Activated CD8-positive, alpha-beta memory T cell treated with anti-CD3 and anti-CD28 coated beads, Interleukin-2, amount 10 ng/mL, durations not matched to agents 7 days and 5 days (primary cell): ENCODE measurements at regions not wholly inside any gene's neighbourhood (a gene's known extent, or its start where the extent isn't known, plus 50 kb on each side); places are given as distances from the start of the nearest gene placed in this dataset.

Experiments
- ATAC-seq: fragments of 150-1000 bp; cut with Tn5 transposase; one replicate; pipeline ENCODE4 v1.10.0; 2021; ENCODE audit warnings: moderate library complexity
- CTCF ChIA-PET: fragments of 350-600 bp; sonication (Branson Sonifier 250); formaldehyde crosslinking; loops from one replicate; lab custom pipeline; 2021; ENCODE audit warnings: antibody characterized with exemption; lab: Charles Lee
- DNase-seq: peaks from one replicate; pipeline ENCODE4 v3.0.0-alpha.2; 2020
- H3K27ac Mint-ChIP-seq: one replicate; pipeline ENCODE4 v1.8.0; 2021; ENCODE audit warnings: mild to moderate bottlenecking, mixed read lengths
- H3K27me3 Mint-ChIP-seq: one replicate; pipeline ENCODE4 v1.8.0; 2021; ENCODE audit warnings: mixed read lengths
- H3K36me3 Mint-ChIP-seq: one replicate; pipeline ENCODE4 v1.8.0; 2021; ENCODE audit warnings: mild to moderate bottlenecking, mixed read lengths
- H3K4me1 Mint-ChIP-seq: one replicate; pipeline ENCODE4 v1.8.0; 2021; ENCODE audit warnings: mixed read lengths
- H3K4me3 Mint-ChIP-seq: one replicate; pipeline ENCODE4 v1.8.0; 2021; ENCODE audit warnings: mild to moderate bottlenecking, moderate library complexity, mixed read lengths
- H3K9me3 Mint-ChIP-seq: one replicate; pipeline ENCODE4 v1.8.0; 2022; ENCODE audit warnings: low read depth, mixed read lengths

GRCh38 chr4:98784947-98785706, 126.7 kb upstream of the TSPAN5 start:
- no peaks in the 10 kb centered on the region for H3K27me3 Mint-ChIP-seq
- no peaks in the 10 kb centered on the region for H3K4me1 Mint-ChIP-seq
- DNase-seq (no peak), ATAC-seq (no peak)
- CTCF ChIA-PET = interaction anchor here (1.1 kb wide), 1 partner anchor 12 kb away, joined by 3 read pairs; no protein-coding TSS in a partner anchor
- H3K9me3 Mint-ChIP-seq = no peaks in the 10 kb centered on the region
- no peaks in the 10 kb centered on the region for H3K36me3 Mint-ChIP-seq
- H3K4me3 Mint-ChIP-seq = no peak overlapping the region
- H3K27ac Mint-ChIP-seq = no peak overlapping the region

GRCh38 chr4:98781641-98782357, 123.4 kb upstream of the TSPAN5 start:
- DNase-seq (no peak), ATAC-seq (no peak)
- Mint-ChIP-seq H3K27ac (no peak overlapping the region), H3K4me1 (no peaks in the 10 kb centered on the region), H3K9me3 (no peaks in the 10 kb centered on the region), H3K27me3 (no peaks in the 10 kb centered on the region), H3K4me3 (no peak overlapping the region), H3K36me3 (no peaks in the 10 kb centered on the region)
- CTCF ChIA-PET = no interaction called here

- Mint-ChIP-seq H3K4me3 (no peak overlapping the region), H3K36me3 (no peaks in the 10 kb centered on the region), H3K27me3 (no peaks in the 10 kb centered on the region), H3K27ac (no peak overlapping the region), H3K4me1 (no peaks in the 10 kb centered on the region), H3K9me3 (no peaks in the 10 kb centered on the region)
- DNase-seq (no peak), ATAC-seq (no peak)
- CTCF ChIA-PET = no interaction called here
Measured at GRCh38 chr4:98780926-98781325, 122.5 kb upstream of the TSPAN5 start.

GRCh38 chr4:98779088-98779487, 120.7 kb upstream of the TSPAN5 start:
- ATAC-seq (no peak), DNase-seq (no peak)
- no peaks in the 10 kb centered on the region for H3K27me3 Mint-ChIP-seq
- no peaks in the 10 kb centered on the region for H3K36me3 Mint-ChIP-seq
- no peaks in the 10 kb centered on the region for H3K9me3 Mint-ChIP-seq
- no peaks in the 10 kb centered on the region for H3K4me1 Mint-ChIP-seq
- no peak overlapping the region for H3K4me3 Mint-ChIP-seq
- H3K27ac Mint-ChIP-seq = no peak overlapping the region
- CTCF ChIA-PET = no interaction called here

- Mint-ChIP-seq H3K27ac (no peak overlapping the region), H3K4me3 (no peak overlapping the region), H3K27me3 (no peaks in the 10 kb centered on the region), H3K4me1 (no peaks in the 10 kb centered on the region), H3K9me3 (no peaks in the 10 kb centered on the region), H3K36me3 (no peaks in the 10 kb centered on the region)
- ATAC-seq (no peak), DNase-seq (no peak)
- CTCF ChIA-PET = no interaction called here
Measured at GRCh38 chr4:98778206-98778605, 119.8 kb upstream of the TSPAN5 start.

- CTCF ChIA-PET = no interaction called here
- H3K9me3 Mint-ChIP-seq = no peaks in the 10 kb centered on the region
- no peak overlapping the region for H3K4me3 Mint-ChIP-seq
- DNase-seq = no peak
- H3K27ac Mint-ChIP-seq = no peak overlapping the region
- no peaks in the 10 kb centered on the region for H3K4me1 Mint-ChIP-seq
- H3K36me3 Mint-ChIP-seq = no peaks in the 10 kb centered on the region
- no peaks in the 10 kb centered on the region for H3K27me3 Mint-ChIP-seq
- no peak for ATAC-seq
Measured at GRCh38 chr4:98775672-98776071, 117.3 kb upstream of the TSPAN5 start.

- CTCF ChIA-PET = no interaction called here
- no peak overlapping the region for H3K4me3 Mint-ChIP-seq
- no peaks in the 10 kb centered on the region for H3K36me3 Mint-ChIP-seq
- H3K4me1 Mint-ChIP-seq = no peaks in the 10 kb centered on the region
- H3K9me3 Mint-ChIP-seq = peaks cover 2% of the 10 kb centered on the region
- H3K27me3 Mint-ChIP-seq = peaks cover under 1% of the 10 kb centered on the region
- ATAC-seq = no peak
- no peak for DNase-seq
- no peak overlapping the region for H3K27ac Mint-ChIP-seq
Measured at GRCh38 chr4:98773638-98774037, 115.2 kb upstream of the TSPAN5 start.

GRCh38 chr4:98771959-98772632, 113.7 kb upstream of the TSPAN5 start:
- Mint-ChIP-seq H3K4me1 (no peaks in the 10 kb centered on the region), H3K9me3 (peaks cover 2% of the 10 kb centered on the region), H3K27ac (no peak overlapping the region), H3K27me3 (peaks cover 6% of the 10 kb centered on the region), H3K36me3 (peaks cover 2% of the 10 kb centered on the region), H3K4me3 (no peak overlapping the region)
- ATAC-seq (no peak), DNase-seq (no peak)
- CTCF ChIA-PET = no interaction called here

GRCh38 chr4:98765771-98766170, 107.4 kb upstream of the TSPAN5 start:
- no peaks in the 10 kb centered on the region for H3K4me1 Mint-ChIP-seq
- ATAC-seq = no peak
- no peak for DNase-seq
- no peak overlapping the region for H3K4me3 Mint-ChIP-seq
- peaks cover 6% of the 10 kb centered on the region for H3K27me3 Mint-ChIP-seq
- CTCF ChIA-PET = no interaction called here
- no peak overlapping the region for H3K27ac Mint-ChIP-seq
- peaks cover 5% of the 10 kb centered on the region for H3K9me3 Mint-ChIP-seq
- H3K36me3 Mint-ChIP-seq = peaks cover 5% of the 10 kb centered on the region

GRCh38 chr4:98758182-98758581, 99.8 kb upstream of the TSPAN5 start:
- Mint-ChIP-seq H3K27me3 (peaks cover 2% of the 10 kb centered on the region), H3K36me3 (no peaks in the 10 kb centered on the region), H3K4me3 (no peak overlapping the region), H3K9me3 (no peaks in the 10 kb centered on the region), H3K27ac (no peak overlapping the region), H3K4me1 (no peaks in the 10 kb centered on the region)
- CTCF ChIA-PET = no interaction called here
- no peak for DNase-seq
- ATAC-seq = no peak

- ATAC-seq (no peak), DNase-seq (no peak)
- CTCF ChIA-PET = no interaction called here
- H3K4me1 Mint-ChIP-seq = no peaks in the 10 kb centered on the region
- H3K9me3 Mint-ChIP-seq = no peaks in the 10 kb centered on the region
- peaks cover 2% of the 10 kb centered on the region for H3K27me3 Mint-ChIP-seq
- H3K27ac Mint-ChIP-seq = no peak overlapping the region
- no peaks in the 10 kb centered on the region for H3K36me3 Mint-ChIP-seq
- no peak overlapping the region for H3K4me3 Mint-ChIP-seq
Measured at GRCh38 chr4:98754736-98755135, 96.3 kb upstream of the TSPAN5 start.

GRCh38 chr4:98749206-98749605, 90.8 kb upstream of the TSPAN5 start:
- no peaks in the 10 kb centered on the region for H3K4me1 Mint-ChIP-seq
- no peaks in the 10 kb centered on the region for H3K9me3 Mint-ChIP-seq
- ATAC-seq (no peak), DNase-seq (no peak)
- no peak overlapping the region for H3K27ac Mint-ChIP-seq
- H3K4me3 Mint-ChIP-seq = no peak overlapping the region
- H3K36me3 Mint-ChIP-seq = no peaks in the 10 kb centered on the region
- CTCF ChIA-PET = interaction anchor here (1.0 kb wide), 1 partner anchor 282 kb away, joined by 3 read pairs; no protein-coding TSS in a partner anchor
- H3K27me3 Mint-ChIP-seq = no peaks in the 10 kb centered on the region

GRCh38 chr4:98748609-98749008, 90.2 kb upstream of the TSPAN5 start:
- no peaks in the 10 kb centered on the region for H3K9me3 Mint-ChIP-seq
- no peak overlapping the region for H3K27ac Mint-ChIP-seq
- DNase-seq (no peak), ATAC-seq (no peak)
- H3K4me3 Mint-ChIP-seq = no peak overlapping the region
- no peaks in the 10 kb centered on the region for H3K4me1 Mint-ChIP-seq
- no peaks in the 10 kb centered on the region for H3K36me3 Mint-ChIP-seq
- H3K27me3 Mint-ChIP-seq = no peaks in the 10 kb centered on the region
- CTCF ChIA-PET = interaction anchor here (0.7 kb wide), 1 partner anchor 74 kb away, joined by 3 read pairs; no protein-coding TSS in a partner anchor
